ENCODE measurements at regions not wholly inside any gene's neighbourhood (a gene's known extent, or its start where the extent isn't known, plus 50 kb on each side); places are given as distances from the start of the nearest gene placed in this dataset.
"Not testable (repeated sequence)": the region's sequence is repeated elsewhere in the genome, so short reads cannot be mapped to it uniquely, and the experiment has no call there.

DNA sequence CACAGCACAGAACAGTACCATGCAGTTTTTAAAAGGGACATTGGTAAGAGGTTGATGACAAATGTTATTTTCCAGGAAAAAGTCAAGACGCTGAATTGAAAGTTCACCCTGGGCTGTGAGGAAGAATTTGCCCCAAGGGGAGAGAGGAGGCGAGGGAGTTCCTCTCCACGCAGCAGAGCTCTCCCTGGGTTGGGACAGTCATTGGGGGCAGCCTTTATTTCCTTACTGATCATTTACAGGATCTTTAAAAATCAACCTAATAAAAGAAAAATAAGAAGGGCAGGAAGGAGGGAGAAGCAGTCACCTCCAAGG lies 49.9 kb upstream of the WNT7B start:
- no peak for DNase-seq

DNA sequence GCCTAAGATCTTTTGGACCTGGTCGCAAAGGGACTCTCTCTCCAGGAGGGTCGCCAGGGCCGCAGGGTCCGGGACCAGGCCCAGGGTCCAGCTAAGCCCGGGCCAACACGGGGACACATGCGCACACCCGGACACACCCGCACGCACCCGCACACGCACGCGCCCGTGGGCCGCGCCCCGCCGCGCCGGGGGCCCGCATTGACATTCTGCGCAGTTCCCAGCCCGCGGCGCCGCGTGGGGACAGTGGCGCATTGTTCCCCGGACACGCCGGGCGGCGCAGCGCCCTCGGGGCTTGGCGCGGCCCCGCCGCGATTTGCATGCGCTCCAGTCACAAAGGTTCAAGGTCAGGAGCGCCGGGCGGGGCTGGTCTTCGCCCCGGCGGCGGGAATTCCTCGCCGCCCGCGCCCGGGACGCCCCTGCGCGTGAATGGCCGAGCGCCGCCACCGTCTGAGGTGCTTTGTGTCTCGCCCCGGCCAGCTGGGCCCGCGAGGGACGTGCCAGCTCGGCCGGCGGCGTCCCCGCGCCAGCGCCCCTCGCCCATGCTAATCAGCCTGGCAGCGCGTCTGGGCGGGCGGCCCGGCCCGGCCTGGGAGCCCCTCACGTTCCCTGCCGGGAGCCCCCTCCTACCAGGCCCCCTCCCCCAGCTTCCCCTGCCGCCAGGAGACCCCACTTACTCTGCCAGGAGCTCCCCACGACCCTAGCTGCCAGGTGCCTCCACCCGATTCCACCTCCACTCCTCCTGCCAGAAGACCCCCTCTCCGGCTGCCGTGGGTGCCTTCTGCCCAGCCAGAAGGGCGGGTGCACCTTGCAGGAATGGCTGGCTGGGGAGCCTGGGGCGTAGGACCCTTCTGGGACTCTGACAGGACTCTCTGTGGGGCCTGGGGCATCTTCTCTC lies 50.5 kb upstream of the WNT7B start:
- no peak for DNase-seq

DNA sequence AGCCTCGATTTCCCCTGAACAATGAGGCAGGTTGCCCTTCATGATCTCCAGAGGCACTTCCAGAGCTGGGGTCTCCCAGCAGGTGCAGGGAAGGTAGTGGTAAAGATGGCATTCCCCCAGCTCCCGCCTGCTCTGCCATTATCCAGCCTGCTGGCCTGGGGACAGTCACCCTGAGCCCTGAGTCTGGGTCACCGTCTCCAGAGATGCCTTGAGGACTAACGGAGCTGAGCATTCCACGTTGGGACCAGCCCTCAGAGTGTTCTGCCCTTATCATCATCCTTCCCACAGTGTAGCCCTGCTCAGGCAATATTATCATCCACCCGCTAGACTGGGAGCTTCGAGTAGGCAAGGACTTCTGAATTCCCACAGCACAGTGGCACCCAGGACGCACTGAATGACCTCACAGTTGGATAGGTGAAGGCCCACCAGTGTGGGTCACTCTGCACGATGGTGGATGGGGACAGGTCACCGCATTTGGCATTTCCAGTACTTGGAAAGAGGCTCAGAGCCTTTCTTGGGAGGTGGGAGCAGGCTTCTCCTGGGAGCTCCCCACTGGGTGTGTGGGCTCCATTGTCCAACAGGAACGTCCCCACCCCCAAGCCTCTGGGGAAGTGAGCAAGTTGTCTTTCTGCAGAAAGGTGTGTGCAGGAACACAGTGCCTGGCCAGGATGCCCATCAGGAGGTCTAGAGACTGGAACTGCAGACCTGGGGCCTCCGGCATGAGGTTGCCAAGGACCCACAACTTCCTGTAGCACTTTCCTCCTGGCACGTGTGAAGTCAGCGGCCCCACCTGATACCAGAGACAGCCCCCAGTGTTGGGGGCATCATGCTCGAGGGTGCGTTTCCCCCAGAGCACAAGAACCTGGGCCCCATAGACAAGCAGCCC lies 51.4 kb upstream of the WNT7B start:
- DNase-seq: no peak

DNA sequence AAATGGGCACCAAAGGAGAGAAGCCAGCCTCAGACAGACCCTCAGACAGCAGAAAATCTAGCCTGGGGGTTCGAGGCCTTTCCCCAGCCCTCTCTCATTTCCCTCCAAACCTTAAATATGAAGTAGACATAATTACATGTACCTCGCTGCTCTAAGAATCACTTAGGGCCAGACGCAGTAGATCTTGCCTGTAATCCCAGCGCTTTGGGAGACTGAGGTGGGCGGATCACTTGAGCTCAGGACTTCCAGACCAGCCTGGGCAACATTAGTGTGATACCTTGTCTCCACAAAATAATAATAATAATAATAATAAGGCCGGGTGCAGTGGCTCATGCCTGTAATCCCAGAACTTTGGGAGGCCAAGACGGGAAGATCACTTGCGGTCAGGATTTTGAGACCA lies 52.1 kb upstream of the WNT7B start:
- no peak for DNase-seq

DNA sequence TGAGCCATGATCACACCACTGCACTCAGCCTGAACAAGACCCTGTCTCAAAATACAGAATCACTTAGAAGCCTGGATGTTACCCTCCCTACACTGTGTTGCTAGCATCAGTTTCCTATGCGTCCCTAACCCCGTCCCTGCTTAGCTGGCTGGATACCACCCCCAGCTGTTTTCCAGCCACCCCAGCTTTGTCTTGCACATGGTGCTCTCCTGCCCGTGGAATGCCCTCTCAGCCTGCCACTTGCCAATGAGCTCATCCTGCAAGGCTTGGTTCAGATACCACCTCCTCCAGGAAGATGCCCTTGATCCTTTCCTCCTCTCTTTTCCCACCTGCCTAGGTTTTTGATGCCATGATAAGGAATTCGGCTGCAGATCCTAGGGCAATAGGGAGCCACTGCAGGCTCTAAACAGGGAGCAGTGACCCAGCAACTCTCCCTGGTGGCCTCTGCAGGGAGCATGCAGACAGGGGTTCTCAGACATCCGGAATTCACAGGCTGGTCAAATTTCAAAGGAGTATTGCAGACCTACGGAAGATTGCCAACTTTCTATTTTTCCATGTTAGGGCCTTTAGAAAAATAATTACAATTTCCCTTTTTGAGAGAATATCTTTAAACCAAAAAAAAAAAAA lies 52.7 kb upstream of the WNT7B start:
- DNase-seq: no peak

DNA sequence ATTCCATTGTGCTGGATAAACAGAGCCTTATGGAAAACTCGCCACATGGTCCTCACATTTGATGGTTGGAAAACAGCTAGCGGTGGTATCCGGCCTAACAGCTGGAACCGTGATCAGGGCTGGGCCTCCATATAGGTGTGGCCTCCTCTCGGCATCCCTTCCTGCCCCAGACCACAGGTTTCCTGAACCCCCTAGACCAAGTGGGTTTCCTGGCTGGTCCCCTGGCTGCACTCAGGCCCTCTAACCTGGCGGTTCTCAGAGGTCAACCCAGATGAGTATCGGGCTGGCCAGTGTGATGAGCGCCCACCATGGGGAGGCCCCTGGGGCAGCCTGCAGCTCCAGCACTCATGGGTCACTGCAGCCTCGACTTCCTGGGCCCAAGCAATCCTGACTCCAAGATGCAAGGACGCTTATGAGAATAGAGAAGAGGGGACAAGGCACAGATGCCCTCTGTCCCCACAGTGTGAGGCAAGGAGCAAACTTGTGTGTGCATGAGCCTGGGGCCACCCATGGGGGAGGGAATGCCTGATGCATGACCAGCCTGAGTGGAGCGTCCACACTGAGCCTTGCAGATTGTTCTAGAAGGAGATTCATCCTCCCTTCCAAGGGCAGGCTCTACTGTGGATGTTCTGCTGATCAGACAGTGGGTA lies 53.4 kb upstream of the WNT7B start:
- no peak for DNase-seq

DNA sequence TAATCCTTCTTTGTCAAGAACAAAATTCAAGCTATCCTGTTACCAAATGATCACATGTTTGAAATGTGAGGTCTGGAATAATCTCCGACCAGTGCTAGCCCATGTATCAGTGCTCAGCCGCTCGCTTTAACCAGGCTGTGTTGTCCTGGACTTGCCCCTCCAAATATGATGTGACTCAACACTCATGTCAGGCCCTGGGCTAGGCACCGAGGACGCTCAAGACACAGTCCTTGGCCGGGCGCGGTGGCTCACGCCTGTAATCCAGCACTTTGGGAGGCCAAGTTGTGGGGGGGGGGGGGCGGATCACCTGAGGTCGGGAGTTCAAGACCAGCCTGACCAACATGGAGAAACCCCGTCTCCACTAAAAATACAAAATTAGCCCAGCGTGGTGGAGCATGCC lies 54.1 kb upstream of the WNT7B start:
- no peak for DNase-seq

DNA sequence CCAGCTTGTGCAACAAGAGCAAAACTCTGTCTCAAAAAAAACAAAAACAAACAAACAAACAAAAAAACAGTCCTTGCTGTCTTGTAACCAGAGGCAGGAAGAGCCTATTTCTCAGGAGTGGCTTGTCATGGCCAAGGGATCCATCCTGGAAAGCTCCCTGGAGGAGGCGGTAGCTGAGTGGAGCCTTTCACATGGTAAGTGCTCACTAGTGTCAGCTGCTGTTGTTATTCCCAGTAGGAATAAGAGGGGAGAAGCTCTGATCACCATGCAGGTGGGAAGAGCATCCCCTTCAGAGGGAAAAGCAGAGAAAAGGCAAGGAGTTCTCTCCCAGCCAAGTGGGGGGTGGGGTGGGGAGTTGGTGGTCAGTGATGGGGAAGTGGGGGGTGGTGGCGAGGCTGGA lies 54.6 kb upstream of the WNT7B start:
- DNase-seq: no peak

DNA sequence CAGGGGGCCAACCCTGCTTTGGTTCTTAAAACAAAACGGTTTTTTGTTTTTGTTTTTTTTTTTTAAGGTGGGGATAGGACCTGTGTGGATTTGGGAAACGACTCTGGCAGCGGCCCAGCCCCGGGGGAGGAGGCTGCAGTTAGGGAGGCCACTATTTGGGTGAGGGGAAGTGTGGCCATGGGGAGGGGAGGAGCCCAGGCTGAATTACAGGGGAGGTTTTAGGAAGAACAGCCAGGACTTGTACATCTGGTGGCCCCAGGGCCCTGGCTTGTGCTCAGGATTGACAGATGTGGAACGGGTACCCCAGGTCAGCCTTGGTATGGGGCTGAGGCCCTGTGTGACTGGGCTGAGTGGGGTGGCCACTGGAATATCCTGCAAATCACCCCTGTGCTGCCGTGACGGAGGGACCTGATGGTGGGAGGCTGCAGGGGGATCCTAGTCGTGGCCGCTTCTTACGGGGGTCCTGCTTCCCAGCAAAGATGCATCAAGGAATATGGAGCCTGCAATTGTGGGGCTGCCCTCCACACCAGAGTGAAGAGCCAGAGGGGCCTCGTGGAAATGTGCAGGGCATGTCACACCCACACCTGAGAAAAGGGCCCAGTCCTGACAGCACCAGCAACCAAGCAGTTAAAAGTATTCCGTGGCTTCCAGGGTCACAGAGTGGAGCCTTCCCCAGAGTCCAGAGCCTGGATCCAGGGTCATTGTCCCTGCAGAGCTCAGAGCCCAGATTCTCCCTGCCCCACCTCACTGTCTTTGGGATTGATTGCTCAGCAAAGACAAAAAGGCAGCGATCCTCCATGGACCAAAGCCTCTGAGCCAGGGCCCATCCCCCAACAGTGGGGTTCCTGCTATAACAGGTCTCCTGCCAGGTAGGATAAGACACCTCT lies 55.2 kb upstream of the WNT7B start:
- no peak for DNase-seq

DNA sequence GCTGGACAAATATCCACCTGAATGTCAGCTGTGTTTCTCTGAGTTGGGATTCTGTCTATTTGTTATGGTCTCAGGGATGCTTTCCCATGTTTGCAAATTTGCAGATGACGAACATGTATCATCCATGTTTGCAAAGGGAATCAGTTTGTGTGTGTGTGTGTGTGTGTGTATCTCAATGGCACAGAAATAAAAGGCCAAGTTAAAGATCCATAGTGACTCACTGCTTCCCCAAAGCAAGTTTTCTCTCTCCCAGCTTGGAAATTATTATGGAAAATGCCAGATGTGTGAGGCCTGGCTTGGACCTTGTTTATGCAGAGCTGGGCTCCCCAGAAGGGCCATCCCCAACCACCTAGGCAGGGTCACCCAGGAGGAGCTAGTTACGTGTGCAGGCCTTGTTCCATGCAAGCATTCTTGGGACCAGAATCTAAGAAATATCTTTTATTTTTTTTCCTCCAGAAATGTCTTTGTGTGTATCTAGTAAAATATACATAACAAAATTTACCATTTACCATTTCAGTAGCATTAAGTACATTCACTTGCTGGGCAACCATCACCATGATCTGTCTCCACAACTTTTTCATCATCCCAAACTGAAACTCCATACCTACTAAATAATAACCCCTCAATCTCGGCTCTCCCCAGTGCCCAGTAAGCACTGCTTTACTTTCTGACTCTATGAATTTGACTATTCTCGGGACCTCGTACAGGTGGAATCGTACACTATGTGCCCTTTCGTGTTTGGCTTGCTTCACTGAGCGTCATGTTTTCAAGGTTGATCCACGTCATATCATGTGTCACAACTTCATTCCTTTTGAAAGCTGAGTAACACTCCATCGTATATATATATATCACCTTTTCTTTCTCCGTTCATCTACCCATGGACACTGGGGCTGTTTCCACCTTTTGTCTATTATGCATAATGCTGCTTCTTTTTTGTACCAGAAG lies 56.6 kb upstream of the WNT7B start:
- no peak for DNase-seq

DNA sequence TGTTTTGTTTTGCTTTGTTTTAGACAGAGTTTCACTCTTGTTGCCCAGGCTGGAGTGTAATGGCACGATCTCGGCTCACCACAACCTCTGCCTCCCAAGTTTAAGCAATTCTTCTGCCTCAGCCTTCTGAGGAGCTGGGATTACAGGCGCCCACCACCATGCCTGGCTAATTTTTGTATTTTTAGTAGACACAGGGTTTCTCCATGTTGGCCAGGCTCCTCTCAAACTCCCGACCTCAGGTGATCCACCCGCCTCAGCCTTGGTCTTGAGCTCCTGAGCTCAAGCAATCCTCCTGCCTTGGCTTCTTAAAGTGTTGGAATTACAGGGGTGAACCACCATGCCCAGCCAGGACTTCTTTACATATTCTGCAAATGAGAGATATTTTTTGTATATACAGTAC lies 57.5 kb upstream of the WNT7B start:
- not testable (repeated sequence) for DNase-seq

DNA sequence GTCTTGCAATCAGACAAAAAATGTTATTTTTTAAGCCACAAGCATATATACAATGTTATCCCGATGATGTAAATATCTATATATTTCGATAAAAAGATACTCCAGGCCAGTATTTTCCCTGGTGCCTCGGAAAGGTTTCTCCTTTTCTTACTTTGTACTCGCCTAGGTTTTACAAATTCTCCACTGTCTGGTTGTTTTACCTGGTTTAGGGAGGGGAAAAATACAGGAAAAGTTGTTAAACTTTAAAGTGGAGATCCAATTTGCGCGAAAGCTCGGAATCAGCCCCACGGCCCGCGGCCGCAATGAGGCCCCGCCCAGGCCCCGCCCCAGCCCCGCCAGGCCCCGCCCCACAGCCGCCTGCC lies 58.4 kb upstream of the WNT7B start:
- DNase-seq: no peak

DNA sequence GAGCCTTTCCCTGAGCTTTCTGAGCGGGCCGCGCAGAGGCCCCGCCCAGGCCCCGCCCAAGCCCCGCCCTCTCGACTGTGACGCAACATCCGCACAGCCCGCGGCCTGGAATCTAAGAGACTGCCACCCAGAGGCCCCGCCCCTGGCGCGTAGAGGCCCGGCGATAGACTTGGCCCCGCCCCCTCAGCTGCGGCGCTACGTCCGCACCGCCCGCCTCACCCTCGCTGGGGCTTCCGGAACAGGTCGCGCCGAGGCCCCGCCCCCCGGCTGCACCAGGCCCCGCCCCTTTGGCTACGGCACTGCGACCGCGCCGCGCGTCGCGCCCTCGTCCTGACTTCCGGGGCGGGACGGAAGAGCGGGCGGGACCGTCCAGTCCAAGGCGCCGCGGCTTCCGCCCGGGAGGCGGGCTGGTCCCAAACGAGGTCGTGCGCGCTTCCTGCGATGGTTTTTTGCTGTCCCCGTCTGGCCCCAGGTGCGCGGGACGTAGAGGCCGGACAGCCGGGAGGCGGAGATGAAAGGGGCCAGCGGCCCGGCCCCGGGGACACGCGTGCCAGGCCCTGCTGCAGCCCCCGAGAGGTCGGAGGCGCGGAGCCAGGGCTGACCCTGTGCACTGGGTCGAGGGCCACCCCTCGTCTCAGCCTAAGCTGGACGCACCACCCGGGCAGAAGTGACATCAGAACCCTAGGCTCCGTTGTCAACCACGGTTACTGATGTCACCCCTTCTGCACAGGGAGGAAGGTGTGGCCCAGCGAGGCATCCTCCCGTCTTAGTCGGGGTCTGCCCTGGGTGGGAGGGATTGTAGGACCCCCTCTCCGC lies 59.0 kb upstream of the WNT7B start:
- peak; percentile 91 for DNase-seq

DNA sequence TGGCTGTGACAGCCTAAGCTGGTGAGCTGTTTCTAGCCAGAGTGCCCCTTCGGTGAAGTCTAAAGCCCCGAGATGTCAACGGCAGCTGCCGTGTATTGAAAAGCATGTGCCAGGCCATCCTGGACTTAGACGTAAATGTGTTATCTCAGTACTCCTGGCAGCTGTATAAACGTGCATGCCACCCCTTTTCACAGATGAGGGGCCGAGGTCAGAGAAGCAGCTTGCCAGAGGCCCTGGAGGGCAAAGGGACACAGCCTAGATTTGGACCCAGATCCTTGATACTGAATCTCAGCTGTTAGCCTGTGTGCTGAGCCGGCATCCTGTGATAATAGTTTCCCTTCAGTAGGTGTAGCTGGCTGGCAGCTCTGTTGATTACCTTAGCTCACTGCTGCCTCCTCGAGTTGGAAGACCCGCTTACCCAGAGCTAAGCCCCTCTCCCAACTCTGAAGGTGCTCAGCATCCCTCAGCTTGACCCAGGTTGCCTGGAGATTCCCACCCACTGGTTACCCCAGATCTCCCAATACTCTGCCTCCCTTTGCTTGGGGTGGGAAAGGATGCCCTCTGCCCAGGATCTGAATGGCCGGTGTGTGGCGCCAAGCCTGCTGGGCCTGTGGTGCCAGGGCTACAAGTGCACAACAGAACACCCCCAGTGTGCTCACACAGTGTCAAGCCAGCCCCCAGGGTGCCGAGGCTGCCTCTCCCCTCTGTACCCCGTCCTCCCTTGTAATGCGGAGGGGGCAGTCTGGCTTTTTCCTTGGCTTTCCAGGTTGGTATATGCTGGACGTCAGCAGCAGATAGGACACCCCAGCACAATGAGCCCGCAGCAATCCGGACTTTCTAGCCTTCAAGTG lies 59.8 kb upstream of the WNT7B start:
- peak; percentile 35 for DNase-seq

DNA sequence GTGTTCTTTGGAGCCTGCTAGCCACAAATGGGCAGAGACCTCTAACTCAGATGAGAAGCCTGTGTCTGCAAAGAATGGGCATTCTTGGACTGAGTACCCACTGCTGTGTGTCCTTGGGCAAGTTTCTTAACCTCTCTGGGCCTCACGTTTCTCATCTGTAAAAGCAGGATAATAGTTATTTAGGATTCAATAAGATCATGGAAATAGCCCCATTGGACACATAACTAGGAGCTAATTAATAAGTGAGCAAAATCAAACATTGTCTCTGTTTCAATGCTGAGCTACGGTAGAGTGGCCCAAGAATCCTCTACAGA lies 61.2 kb upstream of the WNT7B start:
- no peak for DNase-seq

DNA sequence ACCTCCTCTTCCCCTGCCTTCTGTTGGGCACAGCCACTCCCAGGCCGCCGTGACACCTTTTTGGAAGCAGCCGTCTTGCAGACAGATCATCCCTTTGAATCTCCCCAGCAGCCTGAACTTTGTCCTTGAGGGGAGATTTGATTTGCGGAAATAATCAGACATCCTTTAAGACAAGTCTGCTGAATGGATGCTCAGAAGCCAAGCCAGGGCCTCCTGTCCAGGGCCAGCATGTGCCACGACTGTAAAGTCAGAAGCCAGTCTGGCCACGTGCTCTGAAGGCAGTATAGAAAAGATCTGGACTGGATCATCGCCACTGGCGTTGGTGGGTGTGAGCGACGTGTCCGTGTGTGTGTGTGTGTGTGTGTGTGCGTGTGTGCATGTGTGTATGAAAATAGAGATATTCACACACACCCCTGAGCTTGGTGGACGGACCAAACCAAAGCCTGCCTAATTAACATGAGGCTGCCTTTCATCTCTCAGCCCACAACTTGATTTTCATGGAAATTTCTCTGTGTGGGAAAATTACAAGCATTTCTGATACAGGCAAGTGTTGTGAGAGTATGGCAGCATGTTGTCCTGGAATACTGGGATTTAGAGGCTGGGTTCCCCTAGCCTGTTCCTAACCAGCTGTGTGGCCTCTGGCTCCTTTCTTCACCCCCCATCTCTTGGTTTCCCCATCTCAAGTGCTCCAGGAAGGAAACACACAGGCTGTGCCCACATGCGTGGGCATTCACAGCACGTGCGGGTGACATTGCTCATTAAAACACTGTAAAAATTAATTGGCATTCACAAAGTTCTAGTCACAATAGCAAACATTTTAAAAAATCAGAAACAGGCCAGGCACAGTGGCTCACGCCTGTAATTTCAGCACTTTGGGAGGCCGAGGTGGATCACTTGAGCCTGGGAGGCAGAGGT lies 61.8 kb upstream of the WNT7B start:
- no peak for DNase-seq

DNA sequence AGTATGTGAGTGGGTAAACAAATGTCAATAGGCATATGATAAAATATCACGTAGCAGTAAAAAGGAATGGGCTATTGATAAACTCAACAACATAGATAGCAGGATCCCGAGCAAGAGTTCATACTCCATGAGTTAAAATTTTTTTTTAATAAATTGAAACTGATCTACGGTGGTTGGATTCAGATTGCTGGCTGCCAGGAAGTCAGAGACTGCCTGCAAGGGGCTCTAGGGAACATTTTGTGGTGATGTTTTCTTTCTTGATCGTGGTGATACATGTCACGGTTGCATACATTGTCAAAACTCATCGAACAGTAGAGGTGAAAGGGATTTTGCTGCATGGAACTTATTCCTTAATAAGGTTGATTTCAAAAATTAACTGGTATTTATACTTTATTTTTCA lies 62.6 kb upstream of the WNT7B start:
- no peak for DNase-seq

Measured in DMS 273 treated with DMSO at 0.1 percent for 48 hours (cell line).